Ovary (tissue), 3 donors: ENCODE measurements at regions not wholly inside any gene's neighbourhood (a gene's known extent, or its start where the extent isn't known, plus 50 kb on each side); places are given as distances from the start of the nearest gene placed in this dataset.
"Not testable (repeated sequence)": the region's sequence is repeated elsewhere in the genome, so short reads cannot be mapped to it uniquely, and the experiment has no call there.

ENCODE experiments used
- CTCF ChIP-seq, 3 donors: fragments of 450-650 bp in 2 of 3; fragments of 200-600 bp in 1 of 3; IDR thresholded peaks; one replicate each; pipeline versions ENCODE4 v1.5.1 to v1.8.0; 2016 to 2022; ENCODE audit warnings: antibody characterized with exemption in 3 of 3, mild to moderate bottlenecking in 1 of 3
- EP300 ChIP-seq: sonication (generic); formaldehyde crosslinking; IDR thresholded peaks from one replicate; pipeline ENCODE4 v1.6.1; 2017; ENCODE audit warnings: antibody characterized with exemption
- donor health status: DM: no; HTN: no; CAD: no.

- not testable (repeated sequence) for TF ChIP-seq CTCF (IDR thresholded peaks at IDR 0.05); EP300
These were observed 163.6 kb upstream of the C11orf58 start for GRCh38 chr11:16574889-16575288.
